RWPE1 (cell line): ENCODE measurements at regions not wholly inside any gene's neighbourhood (a gene's known extent, or its start where the extent isn't known, plus 50 kb on each side); places are given as distances from the start of the nearest gene placed in this dataset.
"Not testable (repeated sequence)": the region's sequence is repeated elsewhere in the genome, so short reads cannot be mapped to it uniquely, and the experiment has no call there.

ENCODE experiments used
- CTCF ChIA-PET: fragments of 350-600 bp; sonication (Branson Sonifier 250); formaldehyde crosslinking; extraction: SDS; loops from one replicate; lab custom pipeline; 2021; lab: Yijun Ruan, JAX
- POLR2A ChIA-PET: fragments of 400-600 bp; formaldehyde crosslinking; extraction: SDS; loops from one replicate; lab custom pipeline; 2020; ENCODE audit warnings: antibody characterized with exemption; ENCODE audit not compliant: low non-redundant PET; lab: Yijun Ruan, JAX
- DNase-seq: peaks from one replicate; pipeline ENCODE4 v3.0.0; 2012; ENCODE audit warnings: low spot score
- H3K27ac ChIP-seq: fragments of 450-650 bp; 2 replicates; pipeline ENCODE4 v1.5.1; 2017
- CTCF ChIP-seq: fragments of 450-650 bp; conservative IDR thresholded peaks from 2 replicates; pipeline ENCODE4 v1.5.1; 2017; ENCODE audit warnings: low read depth, mild to moderate bottlenecking

- DNase-seq: no peak
- no peak overlapping the region for H3K27ac ChIP-seq
- CTCF ChIA-PET: no interaction called here
- TF ChIP-seq CTCF: no peak
- POLR2A ChIA-PET: no interaction called here
These were observed 376.0 kb downstream of the DSEL start for GRCh38 chr18:67140495-67140894.

DNA sequence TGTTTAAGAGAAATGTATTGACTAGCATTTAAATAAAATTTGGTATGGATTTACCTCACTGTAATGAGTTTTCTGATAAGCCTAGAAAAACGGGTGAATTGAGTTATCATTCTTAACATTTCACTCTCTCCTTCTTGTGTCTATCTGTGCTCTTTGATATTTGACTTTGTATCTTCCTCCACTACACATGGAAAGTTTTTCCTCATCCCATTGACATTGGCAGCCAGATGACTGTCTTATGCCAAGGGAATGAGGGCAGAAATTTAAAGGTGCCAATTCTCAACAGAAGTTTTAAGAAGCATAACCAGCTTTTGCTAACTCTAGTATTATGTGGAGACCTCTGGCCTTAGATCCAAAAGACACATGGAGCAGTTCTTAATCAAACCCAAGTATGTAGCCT lies 376.6 kb downstream of the DSEL start:
- no peak overlapping the region for H3K27ac ChIP-seq
- no peak for TF ChIP-seq CTCF
- DNase-seq: no peak
- POLR2A ChIA-PET: no interaction called here
- CTCF ChIA-PET: no interaction called here

- H3K27ac ChIP-seq: no peak overlapping the region
- ChIA-PET CTCF (no interaction called here), POLR2A (no interaction called here)
- no peak for DNase-seq
- no peak for TF ChIP-seq CTCF
These were observed 380.5 kb downstream of the DSEL start for GRCh38 chr18:67135981-67136380.

- CTCF ChIA-PET: no interaction called here
- no peak overlapping the region for H3K27ac ChIP-seq
- no peak for DNase-seq
- POLR2A ChIA-PET: no interaction called here
- TF ChIP-seq CTCF: no peak
These were observed 381.6 kb downstream of the DSEL start for GRCh38 chr18:67134911-67135310.

- CTCF ChIA-PET: interaction anchor here (0.6 kb wide), 1 partner anchor 775 kb away, joined by 4 read pairs; no protein-coding TSS in a partner anchor
- TF ChIP-seq CTCF: no peak
- POLR2A ChIA-PET: no interaction called here
- no peak overlapping the region for H3K27ac ChIP-seq
- DNase-seq: no peak
These were observed 382.9 kb downstream of the DSEL start for GRCh38 chr18:67133669-67134068.

DNA sequence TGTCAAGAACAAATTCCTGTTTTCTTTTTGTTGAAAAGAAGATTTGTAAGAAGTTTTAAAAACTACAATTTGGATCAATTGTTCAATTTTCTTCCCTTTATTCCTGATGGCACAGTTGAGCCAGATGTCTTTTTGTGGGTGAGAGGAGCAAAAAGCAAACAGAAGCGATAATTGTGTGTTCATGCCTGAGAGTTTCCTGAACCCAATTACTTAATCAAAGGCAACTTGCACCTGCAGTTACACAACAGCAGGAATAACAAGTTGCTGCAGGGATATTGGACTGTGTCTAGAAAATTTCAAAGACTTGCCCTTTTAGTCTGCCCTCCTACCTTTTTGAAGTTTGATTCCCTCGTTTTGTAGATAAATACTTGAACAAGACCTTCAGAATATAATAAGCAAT lies 383.6 kb downstream of the DSEL start:
- no peak overlapping the region for H3K27ac ChIP-seq
- no peak for DNase-seq
- TF ChIP-seq CTCF: no peak
- CTCF ChIA-PET: no interaction called here
- POLR2A ChIA-PET: no interaction called here

DNA sequence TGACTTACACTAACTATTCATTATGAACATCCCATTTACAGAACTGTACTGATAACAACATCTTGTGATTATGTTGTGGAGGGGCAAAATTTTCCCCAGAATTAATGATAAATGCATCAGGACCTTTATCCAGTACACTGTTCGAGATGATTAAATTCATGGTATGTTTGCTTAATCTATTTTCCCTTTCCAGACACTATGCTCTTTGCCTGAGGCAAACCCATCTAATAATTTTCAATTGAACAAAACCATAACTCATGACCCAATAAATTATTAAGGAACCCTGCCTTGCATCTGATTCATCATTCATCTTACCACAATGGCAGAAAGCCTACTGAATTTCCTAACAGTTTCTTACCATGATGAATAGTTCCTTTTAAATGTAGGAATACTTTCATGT lies 385.0 kb downstream of the DSEL start:
- ChIA-PET CTCF (interaction anchor here (0.5 kb wide), 1 partner anchor 1024 kb away, joined by 3 read pairs; no protein-coding TSS in a partner anchor), POLR2A (no interaction called here)
- DNase-seq: no peak
- no peak overlapping the region for H3K27ac ChIP-seq
- no peak for TF ChIP-seq CTCF

DNA sequence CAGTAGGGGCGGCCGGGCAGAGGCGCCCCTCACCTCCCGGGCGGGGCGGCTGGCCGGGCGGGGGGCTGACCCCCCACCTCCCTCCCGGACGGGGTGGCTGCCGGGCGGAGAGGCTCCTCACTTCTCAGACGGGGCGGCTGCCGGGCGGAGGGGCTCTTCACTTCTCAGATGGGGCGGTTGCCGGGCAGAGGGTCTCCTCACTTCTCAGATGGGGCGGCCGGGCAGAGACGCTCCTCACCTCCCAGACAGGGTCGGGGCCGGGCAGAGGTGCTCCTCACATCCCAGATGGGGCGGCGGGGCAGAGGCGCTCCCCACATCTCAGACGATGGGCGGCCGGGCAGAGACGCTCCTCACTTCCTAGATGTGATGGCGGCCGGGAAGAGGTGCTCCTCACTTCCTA lies 389.8 kb downstream of the DSEL start:
- DNase-seq, POLR2A ChIA-PET, CTCF ChIA-PET, H3K27ac ChIP-seq: not testable (repeated sequence)
